Chondrocyte (in vitro differentiated cells): ENCODE measurements at regions not wholly inside any gene's neighbourhood (a gene's known extent, or its start where the extent isn't known, plus 50 kb on each side); places are given as distances from the start of the nearest gene placed in this dataset.

Source experiments
- DNase-seq: peaks from one replicate; pipeline ENCODE4 v3.0.0; 2021; ENCODE audit warnings: mixed read lengths, low spot score
- H3K27ac Mint-ChIP-seq: one replicate; pipeline ENCODE4 v1.8.0; 2021; ENCODE audit warnings: mild to moderate bottlenecking, moderate library complexity, mixed read lengths; ENCODE audit not compliant: unreplicated experiment
- H3K27me3 Mint-ChIP-seq: 2 replicates; pipeline ENCODE4 v1.8.0; 2021; ENCODE audit warnings: low read depth, mixed read lengths
- H3K36me3 Mint-ChIP-seq: 2 replicates; pipeline ENCODE4 v1.8.0; 2021; ENCODE audit warnings: low read depth, mixed read lengths
- H3K4me1 Mint-ChIP-seq: 2 replicates; pipeline ENCODE4 v1.8.0; 2021; ENCODE audit warnings: low read depth, mild to moderate bottlenecking, mixed read lengths
- H3K4me3 Mint-ChIP-seq: one replicate; pipeline ENCODE4 v1.8.0; 2021; ENCODE audit warnings: mild to moderate bottlenecking, moderate library complexity, mixed read lengths; ENCODE audit not compliant: unreplicated experiment
- H3K9me3 Mint-ChIP-seq: 2 replicates; pipeline ENCODE4 v1.8.0; 2021; ENCODE audit warnings: low read depth, mixed read lengths
- TF ChIP-seq, protein P1 (sequence below): fragments of 200-600 bp; sonication (generic); IDR thresholded peaks from 2 replicates; pipeline ENCODE4 v1.5.0; 2021; ENCODE audit warnings: antibody characterized with exemption, mild to moderate bottlenecking, moderate library complexity

DNA sequence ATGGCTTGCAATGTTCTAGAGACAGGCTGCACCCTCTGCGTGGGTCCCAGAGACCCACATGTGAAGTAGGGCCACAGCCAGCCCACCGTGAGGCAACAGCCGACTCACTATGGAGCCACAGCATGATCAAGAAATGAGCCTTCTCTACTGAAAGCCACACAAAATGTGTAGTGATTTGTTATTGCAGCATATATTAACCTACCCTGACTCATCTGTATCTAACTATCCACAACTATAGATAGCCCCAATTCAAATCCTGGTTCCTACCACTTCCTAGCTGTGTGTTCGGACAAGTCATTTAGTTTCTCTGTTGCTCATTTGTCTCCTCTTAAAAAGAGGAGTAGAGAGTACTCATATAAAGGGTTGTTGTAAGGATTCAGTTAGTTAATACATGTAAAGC lies 1152.3 kb downstream of the BCL11B start:
- peaks cover 10% of the 10 kb centered on the region for H3K9me3 Mint-ChIP-seq
- no peak overlapping the region for H3K4me3 Mint-ChIP-seq
- H3K27ac Mint-ChIP-seq = no peak overlapping the region
- TF ChIP-seq, protein P1, sequence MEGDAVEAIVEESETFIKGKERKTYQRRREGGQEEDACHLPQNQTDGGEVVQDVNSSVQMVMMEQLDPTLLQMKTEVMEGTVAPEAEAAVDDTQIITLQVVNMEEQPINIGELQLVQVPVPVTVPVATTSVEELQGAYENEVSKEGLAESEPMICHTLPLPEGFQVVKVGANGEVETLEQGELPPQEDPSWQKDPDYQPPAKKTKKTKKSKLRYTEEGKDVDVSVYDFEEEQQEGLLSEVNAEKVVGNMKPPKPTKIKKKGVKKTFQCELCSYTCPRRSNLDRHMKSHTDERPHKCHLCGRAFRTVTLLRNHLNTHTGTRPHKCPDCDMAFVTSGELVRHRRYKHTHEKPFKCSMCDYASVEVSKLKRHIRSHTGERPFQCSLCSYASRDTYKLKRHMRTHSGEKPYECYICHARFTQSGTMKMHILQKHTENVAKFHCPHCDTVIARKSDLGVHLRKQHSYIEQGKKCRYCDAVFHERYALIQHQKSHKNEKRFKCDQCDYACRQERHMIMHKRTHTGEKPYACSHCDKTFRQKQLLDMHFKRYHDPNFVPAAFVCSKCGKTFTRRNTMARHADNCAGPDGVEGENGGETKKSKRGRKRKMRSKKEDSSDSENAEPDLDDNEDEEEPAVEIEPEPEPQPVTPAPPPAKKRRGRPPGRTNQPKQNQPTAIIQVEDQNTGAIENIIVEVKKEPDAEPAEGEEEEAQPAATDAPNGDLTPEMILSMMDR = no peak
- no peaks in the 10 kb centered on the region for H3K36me3 Mint-ChIP-seq
- H3K27me3 Mint-ChIP-seq = no peaks in the 10 kb centered on the region
- DNase-seq = no peak
- H3K4me1 Mint-ChIP-seq = peaks cover 6% of the 10 kb centered on the region

DNA sequence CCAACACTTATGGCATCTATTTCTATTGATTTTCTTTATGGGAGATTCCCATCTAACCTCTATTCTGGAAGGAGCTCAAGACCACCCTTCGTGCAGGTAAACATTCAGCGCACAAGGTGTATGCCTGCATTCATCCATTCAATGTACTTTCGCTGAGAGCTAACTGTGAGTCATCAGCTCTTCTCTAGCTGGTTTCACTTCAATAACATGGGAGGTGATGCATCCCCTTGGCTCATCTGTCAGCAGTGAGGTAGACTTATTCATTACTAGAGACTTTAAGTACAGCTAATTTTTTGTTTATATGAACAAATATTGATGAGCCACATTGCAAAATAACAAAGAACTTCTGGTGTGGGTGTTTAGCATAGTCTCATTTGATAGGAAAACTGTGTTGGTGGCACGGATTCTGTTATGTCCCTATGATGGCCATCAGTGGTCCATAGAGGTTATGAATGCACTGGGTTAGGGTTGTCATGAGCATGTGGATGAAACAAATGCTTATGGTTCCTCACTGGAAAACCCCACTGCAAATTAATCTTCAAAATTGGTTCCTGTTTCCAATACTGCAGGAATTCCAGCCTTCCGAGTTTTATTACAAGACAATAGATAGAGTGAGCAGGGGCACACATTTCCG lies 1151.0 kb downstream of the BCL11B start:
- Mint-ChIP-seq H3K4me1 (no peaks in the 10 kb centered on the region), H3K27ac (no peak overlapping the region), H3K9me3 (peaks cover 10% of the 10 kb centered on the region), H3K36me3 (no peaks in the 10 kb centered on the region), H3K27me3 (no peaks in the 10 kb centered on the region), H3K4me3 (no peak overlapping the region)
- TF ChIP-seq, protein P1 = no peak
- DNase-seq = no peak

DNA sequence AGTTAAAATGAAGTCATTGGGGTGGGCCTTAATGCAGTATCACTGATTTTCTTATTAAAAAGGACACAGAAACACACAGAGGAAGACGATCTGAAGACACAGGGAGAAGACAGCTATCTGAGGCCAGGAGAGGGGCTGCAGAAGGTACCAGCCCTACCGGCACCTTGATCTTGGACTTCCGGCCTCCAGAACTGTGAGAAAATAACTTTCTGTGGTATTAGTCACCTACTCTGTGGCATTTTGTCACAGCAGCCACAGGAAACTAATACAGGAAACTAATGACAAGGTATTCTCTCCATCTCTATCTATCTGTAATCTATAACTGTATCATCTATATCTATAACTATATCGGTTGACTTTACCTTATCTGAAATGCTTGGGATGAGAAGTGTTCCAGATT lies 1149.5 kb downstream of the BCL11B start:
- peaks cover 10% of the 10 kb centered on the region for H3K9me3 Mint-ChIP-seq
- H3K27me3 Mint-ChIP-seq = no peaks in the 10 kb centered on the region
- no peak overlapping the region for H3K4me3 Mint-ChIP-seq
- H3K27ac Mint-ChIP-seq = no peak overlapping the region
- no peak for DNase-seq
- H3K4me1 Mint-ChIP-seq = no peaks in the 10 kb centered on the region
- TF ChIP-seq, protein P1 = no peak
- no peaks in the 10 kb centered on the region for H3K36me3 Mint-ChIP-seq

DNA sequence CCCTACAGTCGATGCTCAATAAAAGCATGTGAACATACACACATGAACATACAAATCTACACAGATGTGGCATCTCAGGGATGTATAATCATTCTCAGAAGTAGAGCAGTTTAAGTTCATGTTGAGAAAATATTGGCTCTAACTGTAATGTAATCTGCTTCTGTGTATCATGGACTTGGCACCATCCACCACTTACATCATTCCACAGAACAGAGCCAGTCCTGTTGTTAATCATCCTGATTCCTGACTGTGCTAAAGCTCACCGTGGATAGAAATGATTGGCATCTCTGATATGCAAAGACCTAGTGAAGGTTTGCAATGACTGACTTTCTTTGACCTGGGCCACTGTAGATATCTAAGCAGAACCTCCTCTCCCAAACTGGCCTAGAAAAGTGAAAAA lies 1141.3 kb downstream of the BCL11B start:
- DNase-seq = no peak
- TF ChIP-seq, protein P1 = no peak
- H3K27ac Mint-ChIP-seq = no peak overlapping the region
- no peak overlapping the region for H3K4me3 Mint-ChIP-seq
- H3K36me3 Mint-ChIP-seq = no peaks in the 10 kb centered on the region
- peaks cover 5% of the 10 kb centered on the region for H3K27me3 Mint-ChIP-seq
- peaks cover 3% of the 10 kb centered on the region for H3K4me1 Mint-ChIP-seq
- no peaks in the 10 kb centered on the region for H3K9me3 Mint-ChIP-seq

DNA sequence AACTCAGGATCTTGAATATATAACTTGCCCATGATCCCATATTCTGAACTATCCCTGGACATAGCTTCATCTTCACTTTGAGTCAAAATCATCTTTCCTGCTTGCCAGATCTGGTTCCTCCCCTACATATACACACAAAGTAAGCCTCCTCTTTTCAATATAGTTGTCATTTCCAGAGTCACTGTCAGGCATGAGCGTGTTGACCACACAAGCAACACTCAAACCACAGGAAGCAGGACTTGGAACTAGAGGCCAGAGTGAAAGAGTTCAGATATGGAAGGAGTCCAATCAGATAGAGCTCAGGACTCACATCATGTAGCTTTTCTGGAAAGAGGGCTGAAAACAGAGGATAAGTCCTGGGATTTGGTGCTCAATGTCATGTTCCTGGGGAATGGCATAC lies 1140.6 kb downstream of the BCL11B start:
- Mint-ChIP-seq H3K27ac (no peak overlapping the region), H3K36me3 (no peaks in the 10 kb centered on the region), H3K9me3 (no peaks in the 10 kb centered on the region), H3K27me3 (peaks cover 8% of the 10 kb centered on the region), H3K4me1 (peaks cover 3% of the 10 kb centered on the region), H3K4me3 (no peak overlapping the region)
- TF ChIP-seq, protein P1 = no peak
- no peak for DNase-seq
